HFF-Myc (cell line): ENCODE measurements at regions not wholly inside any gene's neighbourhood (a gene's known extent, or its start where the extent isn't known, plus 50 kb on each side); places are given as distances from the start of the nearest gene placed in this dataset.

Source experiments
- DNase-seq: peaks from one replicate; pipeline ENCODE4 v3.0.0-alpha.2; 2011; ENCODE audit warnings: low read depth; ENCODE audit errors: extremely low read depth
- H3K4me3 ChIP-seq: replicated peaks from 2 replicates; pipeline ENCODE4 v1.5.1; 2011; ENCODE audit warnings: low read depth, mild to moderate bottlenecking, control low read depth, low read length
- CTCF ChIP-seq: IDR thresholded peaks from 2 replicates; pipeline ENCODE4 v1.5.1; 2012; ENCODE audit warnings: mild to moderate bottlenecking, low read depth, low read length, control low read depth; ENCODE audit errors: missing control alignments

- DNase-seq: no peak
- H3K4me3 ChIP-seq: no peak overlapping the region
- no peak for TF ChIP-seq CTCF
Observed at GRCh38 chr5:136714286-136714685, 348.9 kb upstream of the TRPC7 start.

- no peak for TF ChIP-seq CTCF
- DNase-seq: no peak
- H3K4me3 ChIP-seq: no peak overlapping the region
Observed at GRCh38 chr5:136712628-136713027, 347.3 kb upstream of the TRPC7 start.

- DNase-seq: no peak
- TF ChIP-seq CTCF: no peak
- H3K4me3 ChIP-seq: no peak overlapping the region
Observed at GRCh38 chr5:136710834-136711233, 345.5 kb upstream of the TRPC7 start.

GRCh38 chr5:136703706-136704105 lies 338.4 kb upstream of the TRPC7 start:
- no peak overlapping the region for H3K4me3 ChIP-seq
- TF ChIP-seq CTCF: no peak
- no peak for DNase-seq

- no peak for DNase-seq
- no peak for TF ChIP-seq CTCF
- no peak overlapping the region for H3K4me3 ChIP-seq
Observed at GRCh38 chr5:136703036-136703435, 337.7 kb upstream of the TRPC7 start.

- no peak for DNase-seq
- no peak overlapping the region for H3K4me3 ChIP-seq
- no peak for TF ChIP-seq CTCF
Observed at GRCh38 chr5:136701191-136701590, 335.8 kb upstream of the TRPC7 start.

- no peak for DNase-seq
- no peak for TF ChIP-seq CTCF
- no peak overlapping the region for H3K4me3 ChIP-seq
Observed at GRCh38 chr5:136699651-136700050, 334.3 kb upstream of the TRPC7 start.
